DMS114 treated with DMSO at 0.1 percent for 48 hours (cell line): ENCODE measurements at regions not wholly inside any gene's neighbourhood (a gene's known extent, or its start where the extent isn't known, plus 50 kb on each side); places are given as distances from the start of the nearest gene placed in this dataset.

Experiments
- DNase-seq: peaks from one replicate; lab custom pipeline; 2025; ENCODE audit not compliant: unreplicated experiment; lab: John Stamatoyannopoulos, UW

- no peak for DNase-seq
Measured at GRCh38 chr1:4351453-4351852, 303.0 kb upstream of the AJAP1 start.

DNA sequence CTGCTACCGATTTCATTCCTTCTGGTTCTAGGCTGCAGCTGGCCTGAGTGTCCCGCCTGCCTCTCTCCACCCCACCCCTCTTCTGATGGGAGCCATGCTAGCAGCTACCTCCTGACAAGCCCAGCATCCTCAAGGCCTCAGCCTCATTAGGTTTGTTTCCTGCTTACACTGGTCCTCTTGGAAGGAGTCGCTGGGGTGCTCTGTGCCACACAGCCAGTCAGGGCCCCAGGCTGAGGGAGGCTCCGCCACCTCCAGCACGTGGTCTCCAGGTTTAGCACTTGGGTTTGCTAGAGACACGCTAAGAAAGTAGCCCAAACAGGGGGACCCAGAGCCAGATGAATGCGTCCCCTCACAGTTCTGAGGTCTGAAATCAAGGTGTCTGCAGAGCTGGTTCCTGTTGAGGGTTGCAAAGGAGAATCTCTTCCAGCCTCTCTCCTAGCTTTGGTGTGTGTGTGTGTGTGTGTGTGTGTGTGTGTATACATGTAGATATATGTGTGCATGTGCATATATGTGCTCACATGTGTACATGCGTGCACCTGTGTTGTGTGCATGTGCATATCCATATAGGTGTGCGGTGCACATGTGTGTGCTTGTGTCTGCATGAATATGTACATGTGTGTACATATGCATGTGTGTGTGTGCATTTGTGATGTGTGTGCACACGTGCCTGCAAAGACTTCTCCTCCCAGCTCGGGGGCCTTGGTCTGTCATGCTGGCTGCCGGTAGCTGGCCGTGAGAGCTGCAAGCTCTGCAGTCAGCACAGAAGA is 301.1 kb upstream of the AJAP1 start:
- no peak for DNase-seq

DNA sequence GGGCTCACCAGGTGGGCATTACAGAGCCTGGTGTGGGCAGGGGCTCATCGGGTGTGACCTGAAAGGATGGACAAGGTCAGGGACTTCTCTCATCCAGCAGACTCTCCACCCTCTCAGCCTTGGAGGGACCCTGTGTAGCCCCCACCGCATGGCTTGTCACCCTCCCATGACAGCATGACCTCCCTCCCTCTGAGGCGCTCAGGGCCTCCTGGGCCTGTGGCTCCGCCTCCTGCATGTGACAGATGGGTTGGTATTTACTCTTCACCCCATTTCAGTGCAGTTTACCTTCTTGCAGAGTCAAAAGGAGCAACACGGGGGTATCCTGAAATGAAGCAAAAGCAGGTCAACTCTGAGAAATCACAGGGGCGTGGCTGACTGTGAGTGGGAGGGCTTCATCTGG is 298.6 kb upstream of the AJAP1 start:
- no peak for DNase-seq

- DNase-seq = no peak
Measured at GRCh38 chr1:4362314-4363044, 291.9 kb upstream of the AJAP1 start.

DNA sequence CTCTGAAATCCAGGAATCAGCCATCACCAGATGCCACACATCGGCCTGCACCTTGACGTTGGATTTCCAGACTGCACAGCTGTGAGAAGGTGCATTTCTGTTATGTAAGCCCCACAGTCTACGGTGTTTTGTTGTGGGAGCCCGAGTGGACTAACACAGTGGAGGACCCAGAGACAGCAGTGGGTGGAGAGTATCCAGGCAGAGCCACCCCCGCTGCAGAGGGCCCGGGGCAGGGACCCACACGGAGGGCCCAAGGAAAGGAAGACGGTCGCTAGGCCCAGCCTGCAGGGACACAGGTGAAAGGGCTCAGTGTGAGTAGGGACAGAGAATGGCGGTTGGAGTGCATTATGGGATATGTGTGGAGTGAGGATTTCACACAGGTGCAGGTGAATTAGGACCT is 288.3 kb upstream of the AJAP1 start:
- no peak for DNase-seq

- no peak for DNase-seq
Measured at GRCh38 chr1:4367230-4367777, 287.1 kb upstream of the AJAP1 start.

DNA sequence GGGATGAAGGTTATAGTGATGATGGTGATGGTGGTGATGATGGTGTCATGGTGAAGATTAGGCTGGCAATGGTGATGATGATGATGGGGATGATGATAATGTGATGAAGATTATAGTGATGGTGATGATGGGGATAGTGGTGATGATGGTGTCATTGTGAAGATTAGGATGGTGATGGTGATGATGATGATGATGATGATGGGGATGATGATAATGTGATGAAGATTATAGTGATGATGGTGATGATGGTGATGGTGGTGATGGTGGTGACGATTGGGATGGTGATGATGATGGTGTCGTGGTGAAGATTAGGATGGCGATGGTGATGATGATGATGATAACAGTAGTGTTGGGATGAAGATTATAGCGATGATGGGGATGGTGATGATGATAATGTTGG is 285.1 kb upstream of the AJAP1 start:
- no peak for DNase-seq

- DNase-seq = no peak
Measured at GRCh38 chr1:4371849-4372248, 282.6 kb upstream of the AJAP1 start.

GRCh38 chr1:4375812-4376211 is 278.6 kb upstream of the AJAP1 start:
- no peak for DNase-seq

DNA sequence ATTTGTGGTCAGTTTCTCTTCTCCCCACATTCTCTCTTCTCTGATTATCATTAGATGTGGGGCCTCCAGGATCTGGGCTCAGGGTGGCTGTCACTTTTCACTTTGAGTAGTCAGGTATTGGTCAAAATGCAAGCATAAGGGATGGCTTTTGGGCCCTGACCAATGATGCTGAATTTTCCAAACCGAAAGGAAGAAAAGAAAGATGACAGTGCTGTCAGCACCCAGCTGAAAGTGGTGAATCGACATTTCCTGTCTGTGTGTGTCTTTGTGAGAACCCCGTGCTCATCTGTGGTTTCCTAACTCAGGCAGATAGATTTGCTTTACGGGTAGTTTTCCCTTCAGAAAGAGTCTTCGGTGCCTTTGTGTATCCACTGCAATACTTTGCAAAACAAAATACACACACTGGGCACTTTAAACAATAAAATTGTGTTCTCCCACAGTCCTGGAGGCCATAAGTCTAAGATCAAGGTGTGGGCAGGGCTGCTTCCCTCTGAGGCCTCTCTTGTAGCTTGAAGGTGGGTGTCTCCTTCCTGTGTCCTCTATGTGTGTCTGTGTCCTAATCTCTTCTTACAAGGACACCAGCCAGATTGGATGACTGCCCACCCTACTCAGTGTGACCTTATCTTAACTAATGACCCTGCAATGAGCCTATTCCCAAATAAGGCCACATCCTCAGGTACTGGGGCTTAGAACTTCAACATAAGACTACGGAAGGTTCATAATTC is 274.8 kb upstream of the AJAP1 start:
- no peak for DNase-seq

GRCh38 chr1:4380564-4381168 is 273.7 kb upstream of the AJAP1 start:
- DNase-seq = no peak

- DNase-seq = no peak
Measured at GRCh38 chr1:4393191-4393590, 261.2 kb upstream of the AJAP1 start.

DNA sequence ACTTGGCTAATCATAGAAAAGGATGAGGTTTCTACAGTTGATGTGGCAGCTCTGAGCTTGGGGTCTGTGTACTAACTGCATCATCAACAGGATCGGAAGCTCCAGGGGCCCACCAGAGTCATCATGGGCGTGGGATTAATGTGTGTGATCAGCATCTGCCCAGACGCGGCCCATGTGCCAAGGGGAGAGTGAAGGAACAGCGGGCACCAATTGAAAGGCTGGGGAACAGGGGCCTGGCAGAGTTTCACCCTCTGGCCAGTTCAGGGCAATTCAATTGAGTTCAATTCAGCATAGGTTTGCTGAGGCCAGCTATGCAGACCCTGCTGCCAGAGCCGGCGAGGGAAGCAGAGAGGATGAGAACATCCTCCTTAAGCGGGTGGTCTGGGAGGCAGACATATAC is 260.0 kb upstream of the AJAP1 start:
- no peak for DNase-seq

DNA sequence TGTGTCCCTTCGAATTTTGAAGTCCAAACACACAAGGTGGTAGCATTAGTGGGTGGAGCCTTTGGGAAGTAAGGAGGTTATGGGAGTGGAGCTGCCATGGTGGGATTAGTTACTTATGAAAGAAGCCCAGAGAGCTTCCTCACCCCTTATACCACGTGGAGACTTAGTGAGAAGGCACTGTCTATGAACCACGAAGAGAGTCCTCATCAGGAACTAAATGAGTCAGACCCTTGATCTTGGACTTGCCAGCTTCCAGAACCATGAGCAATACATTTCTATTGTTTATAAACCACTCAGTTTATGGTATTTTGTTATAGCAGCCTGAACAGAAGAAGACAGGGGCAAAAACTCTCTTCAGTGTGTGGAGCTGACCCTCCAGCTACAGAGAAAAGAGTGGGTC is 259.3 kb upstream of the AJAP1 start:
- DNase-seq = no peak

GRCh38 chr1:4395676-4396075 is 258.7 kb upstream of the AJAP1 start:
- DNase-seq = no peak

GRCh38 chr1:4396551-4396950 is 257.9 kb upstream of the AJAP1 start:
- no peak for DNase-seq

DNA sequence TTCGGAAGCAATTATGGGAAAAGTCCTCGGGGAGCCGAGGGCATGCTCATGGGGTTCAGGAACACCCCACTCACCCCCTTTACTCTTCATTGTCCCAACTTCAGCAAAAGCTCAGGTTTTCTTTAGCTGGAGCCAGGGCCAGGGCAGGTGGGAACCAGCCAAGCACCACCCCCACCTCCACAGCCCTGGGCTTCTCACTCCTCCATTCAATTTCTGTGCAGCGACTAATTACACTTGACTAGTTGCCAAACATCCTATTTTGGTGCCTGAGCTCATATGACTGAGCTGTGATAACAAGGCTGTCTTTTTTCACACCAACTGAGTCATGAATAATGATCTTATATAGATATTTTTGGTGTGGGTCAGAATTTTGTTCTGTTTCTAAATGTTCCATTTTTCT is 257.2 kb upstream of the AJAP1 start:
- no peak for DNase-seq

DNA sequence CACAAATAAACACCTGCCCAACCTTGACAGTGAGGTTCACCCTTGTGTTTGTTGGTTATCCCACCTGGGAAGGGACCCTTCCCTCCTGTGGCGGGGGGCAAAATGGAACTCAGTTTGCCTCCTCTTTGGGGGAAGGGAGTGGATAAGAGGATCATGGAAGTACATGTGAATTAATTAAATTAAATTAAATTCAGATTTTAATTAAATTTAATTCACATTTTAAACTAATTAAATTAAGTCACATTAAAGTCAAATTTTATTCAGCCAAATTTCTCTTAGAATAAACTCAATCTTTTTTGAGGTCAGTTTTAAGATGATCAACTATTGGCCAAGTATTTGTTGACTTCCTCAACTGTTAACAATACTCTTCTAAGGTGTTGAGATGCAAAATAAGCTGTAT is 252.4 kb upstream of the AJAP1 start:
- DNase-seq = no peak

GRCh38 chr1:4404854-4405590 is 249.4 kb upstream of the AJAP1 start:
- DNase-seq = no peak

GRCh38 chr1:4407851-4408250 is 246.6 kb upstream of the AJAP1 start:
- DNase-seq = no peak

DNA sequence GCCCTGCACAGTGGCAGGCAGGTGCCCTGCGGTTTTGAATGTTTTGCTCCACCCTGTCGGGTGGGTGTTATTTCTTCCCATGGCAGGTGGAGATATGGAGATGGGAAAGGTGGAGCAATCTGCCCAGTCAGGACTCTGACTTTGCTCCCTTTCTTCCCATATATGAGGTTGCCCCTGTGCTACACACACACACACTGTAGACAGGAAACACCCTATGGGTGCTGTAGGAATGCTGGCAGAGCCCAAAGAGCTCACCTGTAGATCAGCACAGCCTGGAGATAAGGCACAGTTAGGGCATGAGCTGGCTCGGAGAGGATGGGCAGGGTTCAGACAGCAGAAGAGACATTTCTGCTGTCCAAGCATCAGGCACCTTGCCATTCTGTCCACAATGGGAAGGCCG is 246.0 kb upstream of the AJAP1 start:
- no peak for DNase-seq
